Fibroblast of skin of abdomen (primary cell): ENCODE measurements at regions not wholly inside any gene's neighbourhood (a gene's known extent, or its start where the extent isn't known, plus 50 kb on each side); places are given as distances from the start of the nearest gene placed in this dataset.
"Not testable (repeated sequence)": the region's sequence is repeated elsewhere in the genome, so short reads cannot be mapped to it uniquely, and the experiment has no call there.

Experiments
- DNase-seq: peaks from one replicate; pipeline ENCODE4 v3.0.0-alpha.2; 2013

DNA sequence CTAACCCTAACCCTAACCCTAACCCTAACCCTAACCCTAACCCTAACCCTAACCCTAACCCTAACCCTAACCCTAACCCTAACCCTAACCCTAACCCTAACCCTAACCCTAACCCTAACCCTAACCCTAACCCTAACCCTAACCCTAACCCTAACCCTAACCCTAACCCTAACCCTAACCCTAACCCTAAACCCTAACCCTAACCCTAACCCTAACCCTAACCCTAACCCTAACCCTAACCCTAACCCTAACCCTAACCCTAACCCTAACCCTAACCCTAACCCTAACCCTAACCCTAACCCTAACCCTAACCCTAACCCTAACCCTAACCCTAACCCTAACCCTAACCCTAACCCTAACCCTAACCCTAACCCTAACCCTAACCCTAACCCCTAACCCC lies 80.6 kb upstream of the PLEKHG4B start:
- not testable (repeated sequence) for DNase-seq

DNA sequence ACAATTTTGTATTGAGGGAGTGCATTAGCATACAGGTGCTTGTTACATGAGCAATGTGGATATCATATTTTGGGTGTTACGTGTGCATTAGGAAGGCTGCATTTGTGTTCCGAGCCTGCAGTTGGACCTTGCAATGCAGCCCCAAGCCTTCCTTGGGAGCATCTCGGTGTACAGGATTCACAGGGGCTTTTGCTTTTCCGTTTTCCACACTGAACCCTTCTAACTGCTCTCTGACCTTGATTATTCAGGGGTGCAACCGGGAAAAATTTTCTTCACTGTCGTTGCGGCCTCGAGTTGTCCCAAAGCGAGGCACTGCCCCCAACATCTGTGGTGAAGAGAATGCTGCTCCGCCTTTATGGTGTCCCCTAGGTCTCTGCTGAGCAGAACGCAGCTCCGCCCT lies 80.1 kb upstream of the PLEKHG4B start:
- peak; percentile 5 for DNase-seq

DNA sequence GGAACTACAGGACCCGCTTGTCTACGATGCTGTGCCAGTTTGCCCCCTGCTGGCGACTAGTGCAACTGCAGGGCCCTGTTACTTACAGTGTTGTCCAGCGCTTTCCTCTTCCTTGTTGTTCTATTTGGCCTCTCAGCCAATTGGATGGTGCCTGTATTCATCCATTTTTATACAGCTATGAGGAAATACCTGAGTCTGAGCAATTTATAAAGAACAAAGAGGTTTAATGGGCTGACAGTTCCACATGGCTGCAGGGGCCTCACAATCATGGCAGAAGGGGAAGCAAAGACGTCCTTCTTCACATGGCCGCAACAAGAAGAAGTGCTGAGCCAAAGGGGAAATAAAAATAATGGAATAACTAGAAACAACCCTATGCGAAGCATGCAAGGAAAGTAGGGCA lies 78.7 kb upstream of the PLEKHG4B start:
- DNase-seq: no peak

DNA sequence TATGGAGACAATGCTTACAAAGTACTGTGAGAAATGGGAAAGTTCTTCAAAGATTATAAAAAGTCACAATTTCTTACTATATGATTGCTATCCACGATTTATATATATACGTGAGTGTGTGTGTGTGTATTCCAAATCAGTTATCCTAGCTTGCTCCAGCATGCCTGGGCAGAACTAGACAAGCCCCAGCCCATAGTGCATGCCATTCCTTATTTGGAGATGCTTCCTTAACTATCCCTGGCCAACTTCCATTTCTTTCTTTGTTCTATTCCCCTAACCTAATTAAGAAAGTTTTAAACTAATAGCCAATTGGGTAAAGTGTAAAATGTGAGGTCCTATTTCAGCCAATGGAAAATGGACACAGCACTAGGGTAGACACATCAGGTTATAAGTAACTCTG lies 77.3 kb upstream of the PLEKHG4B start:
- peak; percentile 50 for DNase-seq

DNA sequence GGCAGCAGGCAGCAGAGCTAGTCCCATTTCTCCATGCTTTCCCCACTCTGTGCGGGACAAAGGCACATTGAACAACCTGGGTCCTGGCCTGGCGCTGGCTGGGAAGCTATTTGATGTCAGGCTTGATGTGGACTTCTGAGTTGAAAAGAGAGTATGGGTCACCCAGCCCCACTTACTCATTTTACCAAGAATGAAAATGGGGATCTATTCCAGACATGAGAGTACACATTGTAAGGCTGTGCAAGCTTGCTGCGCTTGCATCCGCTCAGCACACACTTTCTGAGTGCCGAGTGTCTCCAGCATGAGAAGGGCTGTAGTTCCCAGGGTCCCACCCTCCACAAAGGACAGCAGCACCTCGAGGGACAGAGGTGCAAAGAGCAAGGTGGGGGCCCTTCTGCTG lies 71.7 kb upstream of the PLEKHG4B start:
- not testable (repeated sequence) for DNase-seq

DNA sequence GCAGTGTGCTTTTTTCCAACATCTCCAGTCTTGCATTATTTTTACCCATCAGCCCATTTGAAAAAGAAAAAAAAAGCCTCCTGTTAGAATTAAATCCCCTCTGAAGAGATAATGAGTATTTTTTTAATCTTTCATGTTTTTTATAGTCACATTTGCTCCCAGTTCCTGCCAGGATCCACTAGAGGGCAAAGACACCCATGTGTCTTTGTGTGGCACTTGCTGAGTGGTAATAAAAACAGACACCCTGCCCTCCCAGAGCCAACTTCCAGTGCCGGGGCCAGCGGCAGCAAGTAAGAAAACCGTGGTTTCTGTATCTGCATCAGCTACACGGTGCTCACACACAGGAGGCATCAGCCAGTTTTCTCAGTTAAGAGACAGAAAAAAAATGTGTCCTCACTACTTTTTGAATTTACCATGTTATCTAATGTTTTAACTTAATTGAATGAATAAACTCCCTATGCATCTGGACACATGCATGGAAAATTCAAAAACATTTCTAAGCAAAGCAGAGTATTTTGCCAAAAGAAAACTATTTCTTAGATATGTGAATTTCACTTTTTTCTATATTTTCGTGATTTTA lies 70.2 kb upstream of the PLEKHG4B start:
- DNase-seq: peak; percentile 6

DNA sequence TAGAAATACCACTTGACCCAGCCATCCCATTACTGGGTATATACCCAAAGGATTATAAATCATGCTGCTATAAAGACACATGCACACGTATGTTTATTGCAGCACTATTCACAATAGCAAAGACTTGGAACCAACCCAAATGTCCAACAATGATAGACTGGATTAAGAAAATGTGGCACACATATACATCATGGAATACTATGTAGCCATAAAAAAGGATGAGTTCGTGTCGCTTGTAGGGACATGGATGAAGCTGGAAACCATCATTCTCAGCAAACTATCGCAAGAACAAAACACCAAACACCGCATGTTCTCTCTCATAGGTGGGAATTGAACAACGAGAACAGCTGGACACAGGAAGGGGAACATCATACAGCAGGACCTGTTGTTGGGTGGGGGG lies 68.1 kb upstream of the PLEKHG4B start:
- not testable (repeated sequence) for DNase-seq

DNA sequence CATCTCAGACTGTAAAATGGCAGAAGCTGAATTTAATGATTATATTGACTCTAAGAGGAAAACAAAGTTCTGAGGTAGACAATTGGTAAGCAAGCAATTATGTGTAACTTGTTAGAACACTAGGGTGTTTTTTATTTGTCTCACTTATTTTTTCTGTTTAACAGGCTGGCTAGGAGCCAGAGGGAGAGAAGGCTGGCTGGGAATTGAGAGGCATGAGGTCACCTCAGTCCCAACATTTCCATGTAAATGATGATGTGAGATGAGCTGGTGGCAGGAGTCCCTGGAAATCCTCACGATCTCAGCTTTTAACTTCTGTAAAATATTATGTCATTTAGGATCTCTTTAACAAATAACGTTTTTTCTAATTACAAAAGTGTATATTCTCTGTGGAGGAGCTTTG lies 66.9 kb upstream of the PLEKHG4B start:
- not testable (repeated sequence) for DNase-seq

DNA sequence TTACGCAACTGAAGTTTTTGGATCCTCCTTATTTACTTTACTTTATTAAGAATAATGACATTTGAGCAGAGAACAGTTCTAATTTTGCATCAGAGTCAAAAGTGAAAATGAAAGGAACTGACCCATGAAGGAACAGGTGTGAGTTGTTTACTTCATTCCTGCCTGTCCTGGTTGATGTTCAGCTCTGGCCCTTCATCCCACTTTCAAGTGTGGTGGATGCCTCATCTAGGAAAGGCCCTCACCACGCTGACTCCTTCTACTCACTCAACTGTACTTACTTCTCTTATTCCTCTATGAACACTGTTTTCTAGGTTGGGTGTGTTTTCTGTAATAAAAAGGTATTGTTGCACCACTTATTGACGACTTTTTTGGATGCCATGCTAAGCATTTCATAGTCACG lies 61.8 kb upstream of the PLEKHG4B start:
- DNase-seq: no peak

DNA sequence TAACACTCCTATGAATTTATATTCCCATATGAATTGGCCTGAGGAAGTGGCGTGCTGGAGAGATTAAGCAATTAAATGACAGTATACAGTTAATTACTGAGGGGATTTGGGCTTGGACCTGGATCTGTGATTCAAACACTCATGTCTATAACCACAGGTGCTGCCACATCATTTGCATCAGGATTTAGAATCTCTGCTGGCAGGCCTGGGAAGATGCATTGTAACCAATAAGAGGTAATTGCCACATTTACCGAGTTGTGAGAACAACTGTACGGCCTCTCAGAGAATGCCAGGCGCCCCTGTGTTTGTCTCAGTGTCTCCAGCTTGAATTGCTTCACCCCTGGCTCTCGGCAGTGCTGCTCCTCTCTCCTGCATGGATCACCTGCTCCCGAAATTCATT lies 61.4 kb upstream of the PLEKHG4B start:
- not testable (repeated sequence) for DNase-seq

DNA sequence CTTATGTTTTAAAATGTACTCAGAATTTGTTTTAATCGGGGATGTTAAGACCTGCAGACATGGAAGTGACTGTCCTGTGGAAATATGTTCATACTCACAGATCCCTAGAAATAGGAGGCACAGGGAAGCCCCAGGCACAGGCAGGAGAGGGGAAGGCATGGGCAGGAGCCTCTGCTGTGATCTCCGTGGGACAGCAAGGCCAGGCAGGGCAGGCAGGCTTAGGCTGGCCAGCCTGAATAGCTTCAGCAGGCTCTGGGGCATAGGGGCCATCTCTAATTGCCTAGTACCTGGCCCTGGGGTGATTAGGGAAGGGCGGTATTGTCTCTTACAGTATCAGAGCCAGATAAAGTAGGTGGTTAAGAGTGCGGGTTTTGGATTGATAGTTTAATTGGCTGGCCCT lies 59.8 kb upstream of the PLEKHG4B start:
- DNase-seq: no peak

DNA sequence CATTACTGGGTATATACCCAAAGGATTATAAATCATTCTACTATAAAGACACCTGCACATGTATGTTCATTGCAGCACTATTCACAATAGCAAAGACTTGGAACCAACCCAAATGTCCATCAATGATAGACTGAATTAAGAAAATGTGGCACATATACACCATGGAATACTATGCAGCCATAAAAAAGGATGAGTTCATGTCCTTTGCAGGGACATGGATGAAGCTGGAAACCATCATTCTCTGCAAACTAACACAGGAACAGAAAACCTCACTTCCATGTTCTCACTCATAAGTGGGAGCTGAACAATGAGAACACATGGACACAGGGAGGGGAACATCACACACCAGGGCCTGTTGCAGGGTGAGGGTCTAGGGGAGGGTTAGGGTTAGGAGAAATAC lies 56.4 kb upstream of the PLEKHG4B start:
- not testable (repeated sequence) for DNase-seq

DNA sequence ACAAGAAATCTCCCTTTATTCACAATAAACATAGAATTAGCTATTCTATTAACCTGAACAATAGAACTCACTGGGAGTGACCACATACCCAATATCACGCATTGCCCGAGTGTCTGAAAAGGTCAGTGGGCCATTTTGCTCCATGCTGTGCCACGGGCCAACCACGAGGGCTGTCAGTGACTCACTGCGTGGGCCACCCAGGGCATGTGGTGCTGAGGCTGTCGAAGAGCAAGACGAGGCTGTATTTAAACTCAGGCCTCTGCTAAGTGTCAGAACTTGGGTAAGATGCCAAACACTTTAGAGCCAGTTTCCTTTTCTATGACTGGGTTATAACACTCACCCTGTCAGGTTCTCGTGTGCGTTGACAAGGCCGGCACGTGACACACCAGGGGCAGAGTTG lies 54.8 kb upstream of the PLEKHG4B start:
- not testable (repeated sequence) for DNase-seq

DNA sequence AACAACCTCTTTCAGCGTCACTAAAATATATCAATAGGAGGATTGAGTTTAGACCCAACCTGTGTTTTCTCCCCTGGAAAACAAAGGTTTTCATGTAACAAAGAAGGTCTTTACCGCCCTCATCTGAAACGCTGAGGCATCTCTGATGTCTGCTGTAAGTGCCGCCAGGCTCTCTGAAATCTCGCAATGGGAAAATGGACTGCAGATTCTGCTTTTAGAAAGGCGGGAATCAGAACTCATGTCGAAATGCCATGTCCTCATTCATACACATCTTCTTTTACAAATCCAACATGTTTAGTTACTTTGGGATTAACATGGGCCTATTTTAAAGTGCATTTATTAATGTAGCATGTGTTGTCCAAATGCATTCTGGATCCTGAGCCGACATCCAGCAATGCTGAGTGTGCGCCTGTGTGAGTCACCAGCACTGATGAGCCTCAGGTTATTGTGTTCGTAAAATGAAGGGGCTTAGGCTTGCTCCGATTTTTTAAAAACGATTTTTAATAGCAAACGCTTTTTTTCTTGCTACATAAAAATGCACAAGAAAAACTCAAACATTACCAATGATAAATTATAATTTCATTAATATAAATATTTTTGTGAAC lies 51.9 kb upstream of the PLEKHG4B start:
- no peak for DNase-seq
